ENCODE measurements at regions not wholly inside any gene's neighbourhood (a gene's known extent, or its start where the extent isn't known, plus 50 kb on each side); places are given as distances from the start of the nearest gene placed in this dataset.

GRCh38 chr11:69413015-69413801 is 68.3 kb upstream of the LINC01488 start:
- no peak for TF ChIP-seq CTCF (IDR thresholded peaks at IDR 0.05)
- TF ChIP-seq FOXM1 (IDR thresholded peaks at IDR 0.05; ENCODE audit: low read depth): no peak
- TF ChIP-seq JUND (IDR thresholded peaks at IDR 0.05): no peak
- TF ChIP-seq MAX (IDR thresholded peaks at IDR 0.05; ENCODE audit: low read depth): no peak
- no peak for TF ChIP-seq USF2 (IDR thresholded peaks at IDR 0.05; ENCODE audit: borderline replicate concordance, low read depth, low read length)
- no peak for TF ChIP-seq RCOR1 (IDR thresholded peaks at IDR 0.05; ENCODE audit: low read length)
- TF ChIP-seq TAF1 (IDR thresholded peaks at IDR 0.05; ENCODE audit: borderline replicate concordance, low read depth, low read length): no peak
- no peak for TF ChIP-seq EZH2phosphoT487 (IDR thresholded peaks at IDR 0.05; ENCODE audit: borderline replicate concordance, low read depth)
